OCI-LY1 (cell line): ENCODE measurements at regions not wholly inside any gene's neighbourhood (a gene's known extent, or its start where the extent isn't known, plus 50 kb on each side); places are given as distances from the start of the nearest gene placed in this dataset.

Experiments used
- EZH2 ChIP-seq: fragments of 200-600 bp; sonication (generic), shearing (Covaris generic); IDR thresholded peaks from 2 replicates; pipeline ENCODE4 v1.8.0; 2017; ENCODE audit warnings: borderline replicate concordance, mixed run types, mild to moderate bottlenecking, antibody characterized with exemption, low read length, moderate library complexity, mixed read lengths
- TF ChIP-seq, protein P1 (sequence below): fragments of 200-600 bp; sonication (generic), shearing (Covaris generic); IDR thresholded peaks from 2 replicates; pipeline ENCODE4 v1.5.1; 2017; ENCODE audit warnings: mild to moderate bottlenecking, antibody characterized with exemption, low read length, moderate library complexity, mixed read lengths

DNA sequence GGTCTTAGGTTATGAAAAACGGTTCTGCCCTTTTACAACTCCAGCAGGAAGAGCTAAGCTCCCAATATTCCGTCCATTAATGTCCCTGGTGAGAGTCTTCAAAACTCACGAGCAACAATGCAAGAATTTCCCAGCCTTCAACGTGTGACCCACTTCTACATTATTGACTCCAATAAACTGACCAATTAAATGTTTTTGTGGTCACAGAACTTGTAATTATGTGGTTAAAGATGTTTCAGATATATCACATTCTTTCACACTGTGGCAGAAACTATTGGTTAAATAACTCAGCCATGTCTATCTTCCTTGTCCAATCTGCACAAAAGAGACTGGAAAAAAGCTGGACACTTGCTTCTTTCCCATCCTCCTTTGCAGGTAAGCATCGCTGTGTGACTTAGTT lies 286.6 kb upstream of the ADAMTS9 start:
- TF ChIP-seq, protein P1, sequence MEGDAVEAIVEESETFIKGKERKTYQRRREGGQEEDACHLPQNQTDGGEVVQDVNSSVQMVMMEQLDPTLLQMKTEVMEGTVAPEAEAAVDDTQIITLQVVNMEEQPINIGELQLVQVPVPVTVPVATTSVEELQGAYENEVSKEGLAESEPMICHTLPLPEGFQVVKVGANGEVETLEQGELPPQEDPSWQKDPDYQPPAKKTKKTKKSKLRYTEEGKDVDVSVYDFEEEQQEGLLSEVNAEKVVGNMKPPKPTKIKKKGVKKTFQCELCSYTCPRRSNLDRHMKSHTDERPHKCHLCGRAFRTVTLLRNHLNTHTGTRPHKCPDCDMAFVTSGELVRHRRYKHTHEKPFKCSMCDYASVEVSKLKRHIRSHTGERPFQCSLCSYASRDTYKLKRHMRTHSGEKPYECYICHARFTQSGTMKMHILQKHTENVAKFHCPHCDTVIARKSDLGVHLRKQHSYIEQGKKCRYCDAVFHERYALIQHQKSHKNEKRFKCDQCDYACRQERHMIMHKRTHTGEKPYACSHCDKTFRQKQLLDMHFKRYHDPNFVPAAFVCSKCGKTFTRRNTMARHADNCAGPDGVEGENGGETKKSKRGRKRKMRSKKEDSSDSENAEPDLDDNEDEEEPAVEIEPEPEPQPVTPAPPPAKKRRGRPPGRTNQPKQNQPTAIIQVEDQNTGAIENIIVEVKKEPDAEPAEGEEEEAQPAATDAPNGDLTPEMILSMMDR, result no peak
- TF ChIP-seq EZH2, result no peak
